ENCODE measurements at regions not wholly inside any gene's neighbourhood (a gene's known extent, or its start where the extent isn't known, plus 50 kb on each side); places are given as distances from the start of the nearest gene placed in this dataset.
"Not testable (repeated sequence)": the region's sequence is repeated elsewhere in the genome, so short reads cannot be mapped to it uniquely, and the experiment has no call there.

DNA sequence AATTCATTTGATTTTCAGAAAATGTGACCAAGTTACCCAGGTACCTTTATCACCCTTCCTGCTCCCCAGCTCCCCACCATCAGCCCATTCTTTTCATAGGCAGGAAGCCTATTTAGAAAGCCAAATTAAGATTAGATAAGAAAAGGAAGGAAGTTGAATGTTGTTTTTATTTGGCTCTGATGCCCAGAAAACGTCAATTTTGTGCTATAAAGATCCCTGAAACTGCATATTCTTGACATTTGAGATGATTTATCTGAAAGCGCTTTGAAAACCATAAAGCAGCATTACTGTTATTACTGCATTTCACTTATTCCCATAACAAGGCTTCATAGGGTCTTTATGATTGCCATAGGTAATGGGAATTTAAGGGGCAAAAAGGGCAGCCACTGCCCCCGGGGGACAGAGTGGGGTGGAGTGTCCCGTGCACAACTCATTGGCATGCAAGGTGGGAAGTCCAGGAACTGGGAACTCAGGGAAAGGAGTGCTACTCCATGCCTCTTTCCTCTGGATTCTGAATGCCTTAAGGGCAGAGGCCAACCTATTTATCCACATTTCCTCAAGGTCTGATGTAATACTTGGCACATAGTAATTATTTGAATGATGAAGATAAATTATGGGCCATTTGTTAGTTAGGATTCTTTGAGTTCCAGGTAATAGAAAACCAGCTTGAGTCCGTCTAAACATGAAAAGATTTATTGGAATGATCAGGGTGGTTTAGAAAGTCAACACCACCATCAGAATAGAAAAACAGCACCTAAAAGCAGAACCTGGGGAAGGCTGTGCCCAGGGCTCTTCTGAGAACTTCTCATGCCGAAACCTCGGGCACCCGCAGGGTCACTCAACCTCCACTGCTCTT is 100.6 kb upstream of the ELMO1 start:
- no peak for DNase-seq

GRCh38 chr7:37550426-37550825 is 101.8 kb upstream of the ELMO1 start:
- DNase-seq = no peak

- DNase-seq = no peak
These were observed 102.2 kb upstream of the ELMO1 start for GRCh38 chr7:37550872-37551271.

DNA sequence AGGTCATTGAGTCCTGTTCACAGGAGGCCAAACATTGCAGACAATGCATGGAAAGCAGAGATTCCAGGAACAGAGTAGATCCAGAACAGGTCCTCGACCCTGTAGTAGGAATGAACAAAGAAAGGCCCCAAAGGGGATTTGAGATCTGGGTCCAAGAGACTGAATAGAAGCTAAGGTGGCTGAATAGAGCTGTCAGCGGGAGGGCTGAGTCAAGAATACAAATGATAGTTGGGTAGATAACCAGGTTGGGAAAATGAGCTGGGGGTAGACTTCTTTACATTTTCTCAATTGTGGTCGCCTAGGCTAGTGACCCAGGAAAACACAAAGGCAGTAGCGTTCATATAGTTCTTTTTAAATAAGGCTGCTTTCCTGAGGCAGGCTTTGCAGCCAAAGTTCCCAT is 103.4 kb upstream of the ELMO1 start:
- DNase-seq = no peak

GRCh38 chr7:37552439-37552838 is 103.8 kb upstream of the ELMO1 start:
- DNase-seq = not testable (repeated sequence)

DNA sequence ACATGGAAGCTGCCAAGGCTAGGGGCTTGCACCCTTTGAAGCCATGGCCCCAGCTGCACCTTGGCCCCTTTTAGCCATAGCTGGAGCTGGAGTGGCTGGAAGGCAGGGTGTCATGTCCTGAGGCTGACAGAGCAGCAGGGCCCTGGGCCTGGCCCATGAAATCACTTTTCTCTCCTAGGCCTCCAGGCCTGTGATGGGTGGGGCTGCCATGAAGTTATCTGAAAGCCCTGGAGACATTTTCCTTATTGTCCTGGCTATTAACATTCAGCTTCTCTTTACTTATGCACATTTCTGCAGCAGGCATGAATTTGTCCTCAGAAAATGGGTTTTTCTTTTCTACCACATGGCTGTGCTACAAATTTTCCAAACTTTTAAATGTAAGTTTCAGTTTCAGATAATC is 106.9 kb upstream of the ELMO1 start:
- no peak for DNase-seq

DNA sequence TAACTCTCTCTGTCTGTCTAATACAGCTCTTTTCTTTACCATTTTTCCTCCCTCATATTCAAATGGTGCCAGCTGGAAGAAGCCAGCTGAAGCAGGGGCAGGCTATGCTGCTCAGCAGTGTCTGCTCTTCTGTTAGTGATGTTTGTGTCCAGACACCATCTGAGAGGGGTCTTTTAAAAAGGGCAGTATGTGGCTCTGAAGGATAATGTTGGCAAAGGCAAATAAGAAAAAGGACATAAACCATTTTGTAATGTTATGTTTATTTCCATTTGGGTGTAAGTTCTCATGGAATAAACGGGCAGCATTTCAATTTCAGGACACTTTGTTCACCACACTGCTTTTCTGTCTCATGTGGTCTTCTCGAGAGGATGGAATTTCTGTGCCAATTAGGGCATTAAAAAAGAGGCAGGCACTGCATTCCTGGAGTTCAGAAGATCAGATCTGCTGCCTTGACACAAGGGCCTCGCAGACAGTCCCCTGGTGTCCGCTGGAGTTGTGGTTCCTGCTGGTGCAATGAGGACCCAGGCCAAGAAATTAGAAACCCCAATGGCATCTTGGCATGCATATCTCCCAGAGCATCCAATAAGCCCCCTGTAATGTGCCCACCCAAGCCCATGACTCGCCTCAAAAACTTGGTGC is 109.0 kb upstream of the ELMO1 start:
- no peak for DNase-seq

GRCh38 chr7:37558320-37559096 is 109.8 kb upstream of the ELMO1 start:
- DNase-seq = no peak

- DNase-seq = no peak
These were observed 113.4 kb upstream of the GPR141 start for GRCh38 chr7:37570145-37570544.

- DNase-seq = no peak
These were observed 111.8 kb upstream of the GPR141 start for GRCh38 chr7:37571806-37572205.

- no peak for DNase-seq
These were observed 106.2 kb upstream of the GPR141 start for GRCh38 chr7:37577412-37577811.

- no peak for DNase-seq
These were observed 105.7 kb upstream of the GPR141 start for GRCh38 chr7:37577901-37578300.

DNA sequence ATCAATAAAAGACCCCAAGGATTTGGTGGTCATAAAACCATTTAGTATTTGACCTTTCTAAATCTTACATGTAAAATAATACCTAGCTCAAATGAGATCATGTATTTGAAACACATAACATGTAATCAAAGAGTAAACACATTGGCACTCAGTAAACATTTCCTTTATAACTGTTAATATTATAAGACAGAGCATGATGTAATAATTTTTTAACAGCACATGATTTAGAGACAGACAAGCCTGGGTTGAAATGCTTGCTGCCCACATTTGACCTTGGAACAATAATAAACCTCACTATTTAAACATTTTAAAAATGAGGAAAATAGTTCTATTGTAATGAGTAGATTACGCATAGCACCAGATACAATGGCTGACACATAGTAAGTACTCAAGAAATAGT is 105.2 kb upstream of the GPR141 start:
- DNase-seq = no peak

- DNase-seq = no peak
These were observed 103.2 kb upstream of the GPR141 start for GRCh38 chr7:37580376-37580775.

DNA sequence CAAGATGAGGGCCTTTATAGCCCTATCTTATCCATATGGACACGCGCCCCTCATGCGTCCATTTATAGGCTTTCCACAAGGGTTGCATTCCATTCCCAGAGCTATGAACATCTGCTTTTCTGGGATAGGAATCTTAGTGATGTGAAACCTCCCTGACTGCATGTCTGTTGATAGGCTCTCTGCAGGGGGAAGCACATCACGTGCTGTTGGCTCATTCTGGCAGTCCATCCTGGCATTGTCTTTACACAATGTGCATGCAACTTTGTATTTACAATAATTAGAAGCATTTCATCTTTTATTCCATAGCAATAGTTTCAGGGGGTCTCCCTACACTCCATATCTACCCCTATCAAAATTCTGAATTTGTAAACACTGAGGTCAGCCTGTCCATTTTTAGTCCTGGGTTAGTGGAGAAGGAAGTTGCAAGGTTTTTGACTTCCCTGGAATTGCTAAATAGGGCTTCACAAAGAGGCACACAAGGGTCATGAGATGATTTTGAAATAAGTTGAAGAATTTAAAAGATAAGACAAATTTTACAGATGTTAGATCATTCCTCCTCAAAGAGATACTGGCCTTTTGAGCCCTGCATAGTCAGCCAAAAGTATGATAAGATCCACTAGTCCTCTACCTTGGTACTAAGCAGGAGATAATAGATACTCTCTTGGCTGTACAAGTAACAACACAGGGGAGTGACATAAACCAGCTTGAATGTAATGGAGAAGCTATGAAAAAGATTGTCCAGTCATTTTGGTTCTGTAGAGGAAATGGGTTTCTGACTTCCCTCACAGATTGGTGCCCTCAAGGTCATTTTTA is 98.7 kb upstream of the GPR141 start:
- not testable (repeated sequence) for DNase-seq

DNA sequence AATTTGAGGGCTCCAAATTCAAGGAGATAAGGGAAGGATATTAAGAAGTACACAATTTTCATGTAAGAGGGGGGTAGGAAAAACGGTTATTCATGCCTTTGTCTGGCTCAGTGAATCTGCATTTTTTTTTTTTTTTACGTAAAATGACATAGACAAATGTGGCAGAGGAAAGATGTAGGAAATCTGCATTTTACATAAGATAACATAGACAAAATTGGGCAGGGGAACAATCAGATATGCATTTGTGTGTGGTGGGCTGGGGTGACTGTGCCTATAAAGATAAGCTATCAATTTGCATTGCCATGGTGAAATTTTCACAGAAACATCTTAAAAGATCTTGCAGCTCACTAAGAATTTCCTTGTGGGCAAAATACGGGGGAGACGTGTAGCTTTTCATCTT is 92.7 kb upstream of the GPR141 start:
- no peak for DNase-seq

DNA sequence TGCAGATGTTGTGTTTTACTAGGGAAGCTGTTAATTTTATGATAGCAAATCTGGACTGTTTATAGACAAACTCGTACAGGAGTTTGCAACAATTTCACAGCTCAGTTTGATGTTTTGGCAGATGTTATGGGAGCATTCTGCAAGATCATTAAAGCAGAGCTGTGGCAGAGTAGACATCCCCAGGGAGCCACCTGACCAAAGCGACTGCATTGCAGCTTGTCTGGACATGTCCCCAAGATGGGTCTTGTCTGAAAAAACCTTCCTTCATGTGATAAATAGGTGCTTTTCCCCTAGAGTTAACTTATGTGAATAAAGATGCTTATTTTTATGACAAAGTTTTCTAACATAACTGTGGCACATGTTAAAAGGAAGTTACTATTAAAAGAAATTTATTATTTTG is 91.2 kb upstream of the GPR141 start:
- DNase-seq = no peak

DNA sequence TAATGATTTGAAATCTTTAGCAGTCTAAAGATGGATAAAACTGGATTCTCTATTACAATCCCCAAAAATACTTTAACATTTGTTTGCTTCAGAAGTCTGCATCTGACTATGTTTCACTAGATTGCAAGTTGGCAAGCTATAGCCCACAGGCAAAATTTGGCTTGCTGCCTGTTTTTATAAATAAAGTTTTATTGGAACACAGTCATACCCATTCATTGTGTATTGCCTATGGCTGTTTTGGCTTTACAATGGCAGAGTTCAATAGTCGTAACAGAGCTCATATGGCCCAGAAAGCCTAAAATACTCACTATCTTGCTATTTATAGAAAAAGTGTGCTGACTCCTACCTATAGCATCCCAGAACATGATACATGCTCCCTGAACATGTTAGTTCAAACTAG is 89.0 kb upstream of the GPR141 start:
- no peak for DNase-seq

GRCh38 chr7:37598824-37599223 is 84.7 kb upstream of the GPR141 start:
- DNase-seq = no peak

DNA sequence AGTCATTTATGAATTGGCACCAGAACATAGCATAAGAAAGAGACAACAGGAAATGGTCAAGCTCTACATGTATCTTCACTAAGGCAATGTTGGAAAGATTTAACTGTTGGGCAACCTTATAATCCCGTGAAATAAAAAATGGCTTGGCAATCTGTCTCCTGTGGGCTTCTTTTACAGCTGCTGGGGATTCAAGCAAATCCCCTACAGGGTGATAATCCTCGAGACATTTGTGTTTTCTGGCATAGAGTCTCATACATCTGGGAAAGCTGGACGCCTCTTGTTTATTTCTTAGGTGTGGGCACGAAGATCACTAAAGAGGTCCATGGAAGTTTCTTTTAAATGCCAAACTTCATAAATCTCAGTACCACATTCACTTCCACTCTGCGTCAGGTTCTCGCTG is 82.2 kb upstream of the GPR141 start:
- DNase-seq = no peak

DNA sequence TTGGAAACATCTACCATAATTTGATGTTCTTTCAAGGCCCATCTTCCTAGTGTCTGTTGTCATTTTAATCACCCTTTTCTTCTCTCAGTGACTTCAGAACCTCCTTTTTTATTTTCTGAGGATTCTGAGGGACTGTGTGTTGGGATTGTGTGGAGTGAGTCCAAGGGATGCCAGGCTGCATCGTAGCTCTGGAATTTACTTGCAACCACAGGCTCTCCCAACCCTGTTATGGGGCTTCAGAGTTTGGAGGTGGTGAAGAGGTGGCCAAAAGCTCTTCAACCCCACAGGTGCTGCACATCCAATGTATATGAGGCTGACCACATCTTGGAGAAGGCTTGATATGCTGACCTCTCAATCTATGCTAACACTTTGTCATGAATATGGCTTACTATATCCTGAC is 79.5 kb upstream of the GPR141 start:
- DNase-seq = no peak

DNA sequence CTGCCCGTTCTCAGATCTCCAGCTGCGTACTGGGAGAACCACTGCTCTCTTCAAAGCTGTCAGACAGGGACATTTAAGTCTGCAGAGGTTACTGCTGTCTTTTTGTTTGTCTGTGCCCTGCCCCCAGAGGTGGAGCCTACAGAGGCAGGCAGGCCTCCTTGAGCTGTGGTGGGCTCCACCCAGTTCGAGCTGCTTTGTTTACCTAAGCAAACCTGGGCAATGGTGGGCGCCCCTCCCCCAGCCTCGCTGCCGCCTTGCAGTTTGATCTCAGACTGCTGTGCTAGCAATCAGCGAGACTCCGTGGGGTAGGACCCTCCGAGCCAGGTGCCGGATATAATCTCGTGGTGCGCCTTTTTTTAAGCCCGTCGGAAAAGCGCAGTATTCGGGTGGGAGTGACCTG is 66.2 kb upstream of the GPR141 start:
- not testable (repeated sequence) for DNase-seq

DNA sequence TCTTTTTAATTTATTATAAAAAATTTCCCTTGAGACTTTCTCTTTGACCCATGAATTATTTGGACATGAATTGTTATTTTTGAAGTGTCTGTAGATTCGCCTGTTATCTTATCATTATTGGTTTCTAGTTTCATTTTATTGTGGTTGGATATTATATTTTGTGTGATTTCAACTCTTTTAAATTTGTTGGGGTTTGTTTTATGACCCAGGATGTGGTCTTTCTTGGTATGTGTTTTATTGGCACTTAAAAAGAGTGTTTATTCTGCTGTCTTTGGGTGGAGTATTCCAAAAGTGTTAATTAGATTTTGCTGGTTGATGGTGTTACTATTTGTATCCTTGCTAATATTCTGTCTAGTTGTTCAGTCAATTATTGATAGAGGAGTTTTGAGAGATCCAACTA is 50.5 kb upstream of the GPR141 start:
- no peak for DNase-seq

Measured in activated gamma-delta T cell treated with Interleukin-2 at 50 U/mL for 16 hours (primary cell).